Endodermal cell (in vitro differentiated cells): ENCODE measurements at regions not wholly inside any gene's neighbourhood (a gene's known extent, or its start where the extent isn't known, plus 50 kb on each side); places are given as distances from the start of the nearest gene placed in this dataset.

Experiments used
- DNase-seq: peaks from one replicate; pipeline ENCODE4 v3.0.0-alpha.2; 2017
- H3K27ac ChIP-seq: 2 replicates; pipeline ENCODE4 v1.5.1; 2013; ENCODE audit warnings: mild to moderate bottlenecking, low read depth, low read length, moderate library complexity
- H3K27me3 ChIP-seq: 2 replicates; pipeline ENCODE4 v1.6.1; 2013; ENCODE audit warnings: mild to moderate bottlenecking, low read length, moderate library complexity; ENCODE audit not compliant: insufficient read depth, control insufficient read depth, poor library complexity, severe bottlenecking
- H3K36me3 ChIP-seq: 2 replicates; pipeline ENCODE4 v1.7.0; 2013; ENCODE audit warnings: mild to moderate bottlenecking, low read length, moderate library complexity; ENCODE audit not compliant: control insufficient read depth, insufficient read depth
- H3K4me1 ChIP-seq: one replicate; pipeline ENCODE4 v1.7.0; 2013; ENCODE audit warnings: low read length; ENCODE audit not compliant: control insufficient read depth, insufficient read depth
- H3K4me3 ChIP-seq: 2 replicates; pipeline ENCODE4 v1.5.1; 2013; ENCODE audit warnings: mild to moderate bottlenecking, low read length, moderate library complexity
- H3K9ac ChIP-seq: 2 replicates; pipeline ENCODE4 v1.6.1; 2013; ENCODE audit warnings: mild to moderate bottlenecking, low read length, moderate library complexity; ENCODE audit not compliant: poor library complexity, severe bottlenecking; ENCODE audit errors: extremely low read depth
- H3K9me3 ChIP-seq: 2 replicates; pipeline ENCODE4 v1.6.1; 2013; ENCODE audit warnings: mild to moderate bottlenecking, low read length, moderate library complexity; ENCODE audit not compliant: control insufficient read depth
- H3K27ac Mint-ChIP-seq: 2 replicates; pipeline ENCODE4 v1.8.0; 2020; ENCODE audit warnings: mixed read lengths
- H3K27me3 Mint-ChIP-seq: 2 replicates; pipeline ENCODE4 v1.8.0; 2021; ENCODE audit warnings: mild to moderate bottlenecking, mixed read lengths; ENCODE audit not compliant: insufficient read depth
- H3K36me3 Mint-ChIP-seq: 2 replicates; pipeline ENCODE4 v1.8.0; 2020; ENCODE audit warnings: low read depth, mixed read lengths
- H3K4me1 Mint-ChIP-seq: 2 replicates; pipeline ENCODE4 v1.8.0; 2020; ENCODE audit warnings: mixed read lengths
- H3K4me3 Mint-ChIP-seq: 2 replicates; pipeline ENCODE4 v1.8.0; 2020; ENCODE audit warnings: mild to moderate bottlenecking, moderate library complexity, mixed read lengths
- H3K9me3 Mint-ChIP-seq: 2 replicates; pipeline ENCODE4 v1.8.0; 2020; ENCODE audit warnings: mild to moderate bottlenecking, mixed read lengths
- CTCF ChIP-seq: fragments of 200-600 bp; sonication (generic); conservative IDR thresholded peaks from 2 replicates; pipeline ENCODE4 v1.5.0; 2021; ENCODE audit warnings: antibody characterized with exemption, mild to moderate bottlenecking
- WGBS, 2 experiments: methylation state at CpG; one replicate each; pipeline versions ENCODE4 v1.1.5 to v1.1.7; 2013; ENCODE audit warnings: missing lambda C conversion rate in 2 of 2, mixed read lengths in 1 of 2; ENCODE audit not compliant: insufficient coverage in 1 of 2, insufficient read length in 1 of 2; 5-methylcytosine and 5-hydroxymethylcytosine counted together

GRCh38 chr22:27127911-27128310 is 470.5 kb downstream of the MIAT start:
- Histone ChIP-seq H3K4me1 (no peaks in the 10 kb centered on the region), H3K9ac (no peak overlapping the region), H3K4me3 (no peak overlapping the region), H3K9me3 (no peaks in the 10 kb centered on the region), H3K36me3 (no peaks in the 10 kb centered on the region), H3K27me3 (peaks cover 8% of the 10 kb centered on the region), H3K27ac (no peak overlapping the region)
- Mint-ChIP-seq H3K4me1 (no peaks in the 10 kb centered on the region), H3K27me3 (peaks cover 25% of the 10 kb centered on the region), H3K4me3 (no peak overlapping the region), H3K27ac (no peak overlapping the region), H3K36me3 (no peaks in the 10 kb centered on the region), H3K9me3 (no peaks in the 10 kb centered on the region)
- whole genome bisulfite sequencing, 2 experiments = 89 to 100% methylated on average over 3 to 4 of the region's 5 CpGs
- TF ChIP-seq CTCF = no peak
- no peak for DNase-seq

- Histone ChIP-seq H3K27ac (no peak overlapping the region), H3K4me3 (no peak overlapping the region), H3K4me1 (no peaks in the 10 kb centered on the region), H3K9me3 (no peaks in the 10 kb centered on the region), H3K9ac (no peak overlapping the region), H3K27me3 (peaks cover 15% of the 10 kb centered on the region), H3K36me3 (no peaks in the 10 kb centered on the region)
- Mint-ChIP-seq H3K4me3 (no peak overlapping the region), H3K27ac (no peak overlapping the region), H3K9me3 (no peaks in the 10 kb centered on the region), H3K4me1 (no peaks in the 10 kb centered on the region), H3K36me3 (no peaks in the 10 kb centered on the region), H3K27me3 (peaks cover 25% of the 10 kb centered on the region)
- DNase-seq = no peak
- TF ChIP-seq CTCF = no peak
- WGBS, 2 experiments = 81 to 83% methylated on average over 8 to 9 of the region's 9 CpGs
Observed at GRCh38 chr22:27128461-27129085, 471.2 kb downstream of the MIAT start.

GRCh38 chr22:27129266-27129665 is 471.9 kb downstream of the MIAT start:
- Histone ChIP-seq H3K36me3 (no peaks in the 10 kb centered on the region), H3K27ac (no peak overlapping the region), H3K9ac (no peak overlapping the region), H3K27me3 (peaks cover 21% of the 10 kb centered on the region), H3K9me3 (no peaks in the 10 kb centered on the region), H3K4me3 (no peak overlapping the region), H3K4me1 (no peaks in the 10 kb centered on the region)
- Mint-ChIP-seq H3K4me1 (no peaks in the 10 kb centered on the region), H3K27me3 (peaks cover 29% of the 10 kb centered on the region), H3K9me3 (no peaks in the 10 kb centered on the region), H3K36me3 (no peaks in the 10 kb centered on the region), H3K27ac (no peak overlapping the region), H3K4me3 (no peak overlapping the region)
- 93 to 100% methylated on average over 1 to 2 of the region's 2 CpGs for WGBS, 2 experiments
- DNase-seq = no peak
- TF ChIP-seq CTCF = no peak
